Midbrain (tissue), 1 donor: ENCODE measurements at regions not wholly inside any gene's neighbourhood (a gene's known extent, or its start where the extent isn't known, plus 50 kb on each side); places are given as distances from the start of the nearest gene placed in this dataset.
"Not testable (repeated sequence)": the region's sequence is repeated elsewhere in the genome, so short reads cannot be mapped to it uniquely, and the experiment has no call there.

Source experiments
- DNase-seq: peaks from one replicate; lab custom pipeline; 2025; lab: John Stamatoyannopoulos, UW

- DNase-seq = no peak
Measured at GRCh38 chr14:82587226-82587625, 1053.6 kb upstream of the SEL1L start.

- no peak for DNase-seq
Measured at GRCh38 chr14:82595466-82595865, 1061.8 kb upstream of the SEL1L start.

GRCh38 chr14:82602794-82603193 is 1069.1 kb upstream of the SEL1L start:
- DNase-seq = no peak

GRCh38 chr14:82604819-82605218 is 1071.2 kb upstream of the SEL1L start:
- DNase-seq = no peak

GRCh38 chr14:82621881-82622450 is 1088.3 kb upstream of the SEL1L start:
- no peak for DNase-seq

GRCh38 chr14:82626156-82627066 is 1092.8 kb upstream of the SEL1L start:
- DNase-seq = peak; percentile 9

- DNase-seq = no peak
Measured at GRCh38 chr14:82635915-82636314, 1102.3 kb upstream of the SEL1L start.

- no peak for DNase-seq
Measured at GRCh38 chr14:82636426-82636825, 1102.8 kb upstream of the SEL1L start.

- DNase-seq = no peak
Measured at GRCh38 chr14:82641050-82641540, 1107.4 kb upstream of the SEL1L start.

GRCh38 chr14:82642425-82642824 is 1108.8 kb upstream of the SEL1L start:
- DNase-seq = no peak

- DNase-seq = no peak
Measured at GRCh38 chr14:82647088-82647810, 1113.6 kb upstream of the SEL1L start.

GRCh38 chr14:82655770-82656169 is 1122.1 kb upstream of the SEL1L start:
- no peak for DNase-seq

GRCh38 chr14:82657186-82657675 is 1123.6 kb upstream of the SEL1L start:
- no peak for DNase-seq

- DNase-seq = no peak
Measured at GRCh38 chr14:82661258-82661657, 1127.6 kb upstream of the SEL1L start.

GRCh38 chr14:82667006-82667405 is 1133.4 kb upstream of the SEL1L start:
- DNase-seq = no peak

- no peak for DNase-seq
Measured at GRCh38 chr14:82667501-82667900, 1133.8 kb upstream of the SEL1L start.

- DNase-seq = no peak
Measured at GRCh38 chr14:82676403-82676802, 1142.8 kb upstream of the SEL1L start.

GRCh38 chr14:82689948-82690347 is 1156.3 kb upstream of the SEL1L start:
- no peak for DNase-seq

GRCh38 chr14:82691191-82691590 is 1157.5 kb upstream of the SEL1L start:
- not testable (repeated sequence) for DNase-seq

- no peak for DNase-seq
Measured at GRCh38 chr14:82694820-82695219, 1161.2 kb upstream of the SEL1L start.

- no peak for DNase-seq
Measured at GRCh38 chr14:82704218-82704617, 1170.6 kb upstream of the SEL1L start.

- peak; percentile 37 for DNase-seq
Measured at GRCh38 chr14:82710267-82710841, 1176.7 kb upstream of the SEL1L start.
